GM18951 (cell line): ENCODE measurements at regions not wholly inside any gene's neighbourhood (a gene's known extent, or its start where the extent isn't known, plus 50 kb on each side); places are given as distances from the start of the nearest gene placed in this dataset.
"Not testable (repeated sequence)": the region's sequence is repeated elsewhere in the genome, so short reads cannot be mapped to it uniquely, and the experiment has no call there.

Experiments used
- POLR2A ChIP-seq: IDR thresholded peaks from 4 replicates; pipeline ENCODE4 v1.6.1; 2011; ENCODE audit warnings: mild to moderate bottlenecking; ENCODE audit not compliant: insufficient read length, insufficient read depth; ENCODE audit errors: extremely low read depth
- in situ Hi-C: fragments of 300-500 bp; cut with MboI; formaldehyde crosslinking; loops from one replicate; pipeline ENCODE4 v1.12.0; 2022; ENCODE audit warnings: low sequenced_read_pairs, mixed read lengths, inconsistent platforms; ENCODE audit not compliant: unreplicated experiment

- in situ Hi-C loops, result no loop called here
These were observed 53.3 kb downstream of the TANC2 start for GRCh38 chr17:63019138-63019873.

GRCh38 chr17:63022567-63022966 is 56.5 kb downstream of the TANC2 start:
- TF ChIP-seq POLR2A, result no peak
- in situ Hi-C loops, result no loop called here

More at GRCh38 chr17:63019138-63019873, 53.3 kb downstream of the TANC2 start:
- no peak for TF ChIP-seq POLR2A

- TF ChIP-seq POLR2A, result no peak
- in situ Hi-C loops, result no loop called here
These were observed 57.0 kb downstream of the TANC2 start for GRCh38 chr17:63023049-63023448.

- no peak for TF ChIP-seq POLR2A
- in situ Hi-C loops, result no loop called here
These were observed 58.2 kb downstream of the TANC2 start for GRCh38 chr17:63024201-63024600.

- in situ Hi-C loops, result no loop called here
- no peak for TF ChIP-seq POLR2A
These were observed 58.7 kb downstream of the TANC2 start for GRCh38 chr17:63024716-63025115.

- in situ Hi-C loops, result not testable (repeated sequence)
These were observed 59.6 kb downstream of the TANC2 start for GRCh38 chr17:63025637-63026036.

GRCh38 chr17:63029541-63029940 is 63.5 kb downstream of the TANC2 start:
- in situ Hi-C loops, result no loop called here
- no peak for TF ChIP-seq POLR2A

- TF ChIP-seq POLR2A, result no peak
- in situ Hi-C loops, result no loop called here
These were observed 66.1 kb downstream of the TANC2 start for GRCh38 chr17:63032142-63032541.

- in situ Hi-C loops, result no loop called here
- no peak for TF ChIP-seq POLR2A
These were observed 67.1 kb downstream of the TANC2 start for GRCh38 chr17:63033142-63033541.

GRCh38 chr17:63035271-63035670 is 69.2 kb downstream of the TANC2 start:
- in situ Hi-C loops, result no loop called here
- no peak for TF ChIP-seq POLR2A

- in situ Hi-C loops, result no loop called here
- no peak for TF ChIP-seq POLR2A
These were observed 69.7 kb downstream of the TANC2 start for GRCh38 chr17:63035695-63036094.

- in situ Hi-C loops, result no loop called here
- TF ChIP-seq POLR2A, result no peak
These were observed 73.3 kb downstream of the TANC2 start for GRCh38 chr17:63039342-63039741.

GRCh38 chr17:63039899-63040602 is 74.0 kb downstream of the TANC2 start:
- no peak for TF ChIP-seq POLR2A
- in situ Hi-C loops, result no loop called here

- in situ Hi-C loops, result no loop called here
- no peak for TF ChIP-seq POLR2A
These were observed 74.8 kb downstream of the TANC2 start for GRCh38 chr17:63040816-63041215.
